Keratinocyte (primary cell): ENCODE measurements at regions not wholly inside any gene's neighbourhood (a gene's known extent, or its start where the extent isn't known, plus 50 kb on each side); places are given as distances from the start of the nearest gene placed in this dataset.
"Not testable (repeated sequence)": the region's sequence is repeated elsewhere in the genome, so short reads cannot be mapped to it uniquely, and the experiment has no call there.

Experiments
- DNase-seq: peaks from one replicate; pipeline ENCODE4 v3.0.0-alpha.2; 2011; ENCODE audit warnings: low read depth, missing footprints, low spot score
- FAIRE-seq: peaks from 2 replicates; lab custom pipeline; 2011; peaks lifted over from hg19 to GRCh38; lab: Jason Lieb, UNC
- H2AFZ ChIP-seq: 2 replicates; pipeline ENCODE4 v1.6.0; 2012; ENCODE audit warnings: low read length, control low read depth, inconsistent platforms; ENCODE audit not compliant: control insufficient read depth
- H3K27ac ChIP-seq: 2 replicates; pipeline ENCODE4 v1.5.1; 2011; ENCODE audit warnings: low read length; ENCODE audit not compliant: control insufficient read depth, insufficient read depth
- H3K27me3 ChIP-seq: 3 replicates; pipeline ENCODE4 v1.6.0; 2011; ENCODE audit warnings: low read length; ENCODE audit not compliant: control insufficient read depth, insufficient read depth; ENCODE audit errors: extremely low read depth
- H3K36me3 ChIP-seq, 2 experiments: 2 replicates in 1 of 2; 3 replicates in 1 of 2; pipeline ENCODE4 v1.5.1; 2011; ENCODE audit warnings: low read length in 2 of 2, mild to moderate bottlenecking in 1 of 2; ENCODE audit not compliant: control insufficient read depth in 2 of 2, insufficient read depth in 2 of 2; ENCODE audit errors: extremely low read depth in 1 of 2
- H3K4me1 ChIP-seq: 3 replicates; pipeline ENCODE4 v1.5.1; 2011; ENCODE audit warnings: low read length; ENCODE audit not compliant: control insufficient read depth, insufficient read depth; ENCODE audit errors: extremely low read depth
- H3K4me2 ChIP-seq: 3 replicates; pipeline ENCODE4 v1.6.0; 2011; ENCODE audit warnings: low read depth, low read length; ENCODE audit not compliant: control insufficient read depth, insufficient read depth; ENCODE audit errors: extremely low read depth
- H3K4me3 ChIP-seq, 3 experiments: fragments of 200-600 bp in 1 of 3; sonication (generic) in 1 of 3; 2 replicates in 2 of 3; 3 replicates in 1 of 3; pipeline ENCODE4 v1.5.1; 2011 to 2016; ENCODE audit warnings: low read length in 3 of 3, mild to moderate bottlenecking in 3 of 3, control low read depth in 2 of 3, inconsistent platforms in 1 of 3, low read depth in 1 of 3, mixed read lengths in 1 of 3, mixed run types in 1 of 3, moderate library complexity in 1 of 3; ENCODE audit not compliant: control insufficient read depth in 2 of 3, insufficient read depth in 2 of 3; ENCODE audit errors: extremely low read depth in 1 of 3
- H3K79me2 ChIP-seq: 2 replicates; pipeline ENCODE4 v1.6.0; 2012; ENCODE audit warnings: low read length; ENCODE audit not compliant: control insufficient read depth, insufficient read depth
- H3K9ac ChIP-seq: 3 replicates; pipeline ENCODE4 v1.6.0; 2011; ENCODE audit warnings: low read length; ENCODE audit not compliant: control insufficient read depth, insufficient read depth; ENCODE audit errors: extremely low read depth
- H3K9me1 ChIP-seq: 3 replicates; pipeline ENCODE4 v1.6.0; 2011; ENCODE audit warnings: low read length; ENCODE audit not compliant: control insufficient read depth, insufficient read depth; ENCODE audit errors: extremely low read depth
- H3K9me3 ChIP-seq: 2 replicates; pipeline ENCODE4 v1.5.1; 2012; ENCODE audit warnings: low read depth, low read length; ENCODE audit not compliant: control insufficient read depth
- H4K20me1 ChIP-seq: 3 replicates; pipeline ENCODE4 v1.6.0; 2011; ENCODE audit warnings: low read length; ENCODE audit not compliant: control insufficient read depth, insufficient read depth; ENCODE audit errors: extremely low read depth
- EZH2 ChIP-seq: IDR thresholded peaks from one replicate; pipeline ENCODE4 v1.6.1; 2012; ENCODE audit warnings: inconsistent platforms, mild to moderate bottlenecking, low read length, moderate library complexity
- dilution Hi-C: fragments of 300-500 bp; cut with MboI; formaldehyde crosslinking; loops from one replicate; pipeline ENCODE4 v1.7.0; 2020; ENCODE audit warnings: low sequenced_read_pairs; ENCODE audit not compliant: extremely low pct_ligation_motif_present
- TF ChIP-seq, protein P1 (sequence below), 3 experiments: IDR thresholded peaks in 1 of 3; conservative IDR thresholded peaks in 1 of 3; optimal IDR thresholded peaks in 1 of 3; 2 replicates in 2 of 3; 3 replicates in 1 of 3; pipeline versions ENCODE3 to v1.5.1; 2011; ENCODE audit warnings: low read length in 3 of 3, mild to moderate bottlenecking in 3 of 3, moderate library complexity in 2 of 3, control low read depth in 1 of 3, inconsistent platforms in 1 of 3; ENCODE audit not compliant: insufficient read depth in 2 of 3; ENCODE audit errors: extremely low read depth in 1 of 3

DNA sequence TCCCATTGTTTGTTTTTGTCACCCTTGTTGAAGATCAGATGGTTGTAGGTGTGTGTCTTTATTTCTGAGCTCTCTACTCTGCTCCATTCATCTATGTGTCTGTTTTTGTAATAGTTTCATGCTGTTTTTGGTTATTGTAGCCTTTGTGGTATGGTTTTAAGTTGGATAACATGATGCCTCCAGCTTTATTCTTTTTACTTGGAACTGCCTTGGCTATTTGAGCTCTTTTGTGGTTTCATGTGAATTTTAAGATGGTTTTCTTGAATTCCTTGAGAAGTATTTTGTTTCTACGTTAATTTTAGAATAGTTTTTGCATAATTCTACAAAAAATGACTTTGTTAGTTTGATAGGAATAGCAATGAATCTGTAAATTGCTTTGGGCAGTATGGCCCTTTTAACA lies 170.0 kb upstream of the IGFBP3 start:
- no peaks in the 10 kb centered on the region for H3K27me3 ChIP-seq
- H3K79me2 ChIP-seq, result no peaks in the 10 kb centered on the region
- no peak overlapping the region for H3K27ac ChIP-seq
- no peaks in the 10 kb centered on the region for H3K36me3 ChIP-seq
- H4K20me1 ChIP-seq, result no peaks in the 10 kb centered on the region
- H3K9ac ChIP-seq, result no peak overlapping the region
- dilution Hi-C loops, result no loop called here
- no peak overlapping the region for H3K4me3 ChIP-seq
- DNase-seq (no peak), FAIRE-seq (no peak)
- TF ChIP-seq EZH2, result no peak
- TF ChIP-seq, protein P1, sequence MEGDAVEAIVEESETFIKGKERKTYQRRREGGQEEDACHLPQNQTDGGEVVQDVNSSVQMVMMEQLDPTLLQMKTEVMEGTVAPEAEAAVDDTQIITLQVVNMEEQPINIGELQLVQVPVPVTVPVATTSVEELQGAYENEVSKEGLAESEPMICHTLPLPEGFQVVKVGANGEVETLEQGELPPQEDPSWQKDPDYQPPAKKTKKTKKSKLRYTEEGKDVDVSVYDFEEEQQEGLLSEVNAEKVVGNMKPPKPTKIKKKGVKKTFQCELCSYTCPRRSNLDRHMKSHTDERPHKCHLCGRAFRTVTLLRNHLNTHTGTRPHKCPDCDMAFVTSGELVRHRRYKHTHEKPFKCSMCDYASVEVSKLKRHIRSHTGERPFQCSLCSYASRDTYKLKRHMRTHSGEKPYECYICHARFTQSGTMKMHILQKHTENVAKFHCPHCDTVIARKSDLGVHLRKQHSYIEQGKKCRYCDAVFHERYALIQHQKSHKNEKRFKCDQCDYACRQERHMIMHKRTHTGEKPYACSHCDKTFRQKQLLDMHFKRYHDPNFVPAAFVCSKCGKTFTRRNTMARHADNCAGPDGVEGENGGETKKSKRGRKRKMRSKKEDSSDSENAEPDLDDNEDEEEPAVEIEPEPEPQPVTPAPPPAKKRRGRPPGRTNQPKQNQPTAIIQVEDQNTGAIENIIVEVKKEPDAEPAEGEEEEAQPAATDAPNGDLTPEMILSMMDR (optimal IDR thresholded peaks at IDR 0.05 in 1 of 3, IDR thresholded peaks at IDR 0.05 in 1 of 3, conservative IDR thresholded peaks at IDR 0.05 in 1 of 3; ENCODE audit: extremely low read depth in 1 of 3, insufficient read depth in 2 of 3, low read length in 3 of 3), result no peak
- H3K4me2 ChIP-seq, result no peak overlapping the region
- no peaks in the 10 kb centered on the region for H3K4me1 ChIP-seq
- no peaks in the 10 kb centered on the region for H3K9me1 ChIP-seq
- no peaks in the 10 kb centered on the region for H3K9me3 ChIP-seq
- H2AFZ ChIP-seq, result no peak overlapping the region

DNA sequence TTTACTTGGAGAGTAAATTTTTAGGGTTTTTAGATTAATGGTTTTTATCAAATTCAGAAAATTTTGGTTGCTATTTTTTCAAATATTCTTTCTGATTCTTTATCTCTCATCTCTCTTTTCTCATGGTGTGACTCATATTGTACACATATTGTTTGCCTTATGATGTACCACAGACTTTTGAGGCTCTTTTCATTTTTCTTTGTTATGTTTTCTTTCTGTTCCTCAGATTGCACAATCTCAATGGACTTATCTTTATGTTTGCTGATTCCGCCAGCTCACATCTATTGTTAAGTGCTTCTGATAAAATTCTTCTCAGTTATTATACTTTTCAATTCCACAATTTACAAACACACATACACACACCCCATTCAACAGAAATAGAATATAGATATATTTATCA lies 168.2 kb upstream of the IGFBP3 start:
- H3K27me3 ChIP-seq, result no peaks in the 10 kb centered on the region
- H4K20me1 ChIP-seq, result no peaks in the 10 kb centered on the region
- H3K79me2 ChIP-seq, result no peaks in the 10 kb centered on the region
- DNase-seq (no peak), FAIRE-seq (no peak)
- no peak overlapping the region for H3K9ac ChIP-seq
- H3K9me1 ChIP-seq, result no peaks in the 10 kb centered on the region
- H3K4me2 ChIP-seq, result no peak overlapping the region
- no peak overlapping the region for H3K4me3 ChIP-seq
- no peak overlapping the region for H3K27ac ChIP-seq
- no peaks in the 10 kb centered on the region for H3K36me3 ChIP-seq
- TF ChIP-seq, protein P1 (optimal IDR thresholded peaks at IDR 0.05 in 1 of 3, IDR thresholded peaks at IDR 0.05 in 1 of 3, conservative IDR thresholded peaks at IDR 0.05 in 1 of 3; ENCODE audit: extremely low read depth in 1 of 3, insufficient read depth in 2 of 3, low read length in 3 of 3), result no peak
- TF ChIP-seq EZH2, result no peak
- H3K4me1 ChIP-seq, result no peaks in the 10 kb centered on the region
- dilution Hi-C loops, result no loop called here
- no peaks in the 10 kb centered on the region for H3K9me3 ChIP-seq
- H2AFZ ChIP-seq, result no peak overlapping the region

DNA sequence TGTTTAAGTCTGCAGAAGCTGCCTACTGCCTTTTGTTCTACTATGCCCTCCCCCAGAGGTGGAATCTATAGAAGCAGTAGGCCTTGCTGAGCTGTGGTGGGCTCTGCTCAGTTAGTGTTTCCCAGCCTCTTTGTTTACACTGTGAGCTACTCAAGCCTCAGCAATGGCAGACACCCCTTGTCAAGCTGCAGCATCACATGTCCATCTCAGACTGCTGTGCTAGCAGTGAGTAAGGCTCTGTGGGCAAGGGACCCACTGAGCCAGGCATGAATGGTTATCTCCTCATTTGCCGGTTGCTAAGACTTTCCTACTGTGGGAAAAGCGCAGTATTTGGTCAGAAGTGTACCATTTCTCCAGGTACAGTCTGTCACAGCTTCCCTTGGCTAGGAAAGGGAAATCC lies 167.4 kb upstream of the IGFBP3 start:
- H3K27me3 ChIP-seq, H3K4me3 ChIP-seq, DNase-seq, H4K20me1 ChIP-seq, H3K9me1 ChIP-seq, H3K4me2 ChIP-seq, FAIRE-seq, H3K9ac ChIP-seq, H3K79me2 ChIP-seq, dilution Hi-C loops, H3K4me1 ChIP-seq, H3K27ac ChIP-seq, H2AFZ ChIP-seq, H3K36me3 ChIP-seq, H3K9me3 ChIP-seq: not testable (repeated sequence)
